ENCODE measurements at regions not wholly inside any gene's neighbourhood (a gene's known extent, or its start where the extent isn't known, plus 50 kb on each side); places are given as distances from the start of the nearest gene placed in this dataset.

GRCh38 chr5:5667136-5667554 lies 244.7 kb downstream of the ICE1 start:
- no peaks in the 10 kb centered on the region for H3K36me3 Mint-ChIP-seq (ENCODE audit: insufficient read depth)
- no peak overlapping the region for H3K27ac Mint-ChIP-seq (ENCODE audit: low read depth)
- DNase-seq (ENCODE audit: low spot score in 2 of 2) (no peak), ATAC-seq (replicated peaks; ENCODE audit: extremely low read depth, poor library complexity, severe bottlenecking) (no peak)
- H3K9me3 Mint-ChIP-seq, result no peaks in the 10 kb centered on the region
- H3K4me3 Mint-ChIP-seq, result no peak overlapping the region
- H3K4me1 Mint-ChIP-seq, result no peaks in the 10 kb centered on the region
- peaks cover 31% of the 10 kb centered on the region for H3K27me3 Mint-ChIP-seq

GRCh38 chr5:5666369-5666768 lies 243.9 kb downstream of the ICE1 start:
- H3K27ac Mint-ChIP-seq (ENCODE audit: low read depth), result no peak overlapping the region
- no peak for DNase-seq (ENCODE audit: low spot score in 2 of 2)

GRCh38 chr5:5666076-5666365 lies 243.5 kb downstream of the ICE1 start:
- H3K27ac Mint-ChIP-seq (ENCODE audit: low read depth), result no peak overlapping the region
- H3K9me3 Mint-ChIP-seq, result no peaks in the 10 kb centered on the region
- peaks cover 42% of the 10 kb centered on the region for H3K27me3 Mint-ChIP-seq
- H3K4me3 Mint-ChIP-seq, result no peak overlapping the region
- no peaks in the 10 kb centered on the region for H3K4me1 Mint-ChIP-seq
- ATAC-seq (replicated peaks; ENCODE audit: extremely low read depth, poor library complexity, severe bottlenecking) (no peak), DNase-seq (ENCODE audit: low spot score in 2 of 2) (no peak)
- no peaks in the 10 kb centered on the region for H3K36me3 Mint-ChIP-seq (ENCODE audit: insufficient read depth)

More at GRCh38 chr5:5666369-5666768, 243.9 kb downstream of the ICE1 start:
- no peak for ATAC-seq (replicated peaks; ENCODE audit: extremely low read depth, poor library complexity, severe bottlenecking)
- no peaks in the 10 kb centered on the region for H3K36me3 Mint-ChIP-seq (ENCODE audit: insufficient read depth)
- H3K27me3 Mint-ChIP-seq, result peaks cover 39% of the 10 kb centered on the region
- H3K9me3 Mint-ChIP-seq, result no peaks in the 10 kb centered on the region
- H3K4me1 Mint-ChIP-seq, result no peaks in the 10 kb centered on the region
- H3K4me3 Mint-ChIP-seq, result no peak overlapping the region

- Mint-ChIP-seq H3K4me3 (no peak overlapping the region), H3K9me3 (no peaks in the 10 kb centered on the region), H3K4me1 (no peaks in the 10 kb centered on the region), H3K36me3 (ENCODE audit: insufficient read depth) (no peaks in the 10 kb centered on the region), H3K27ac (ENCODE audit: low read depth) (no peak overlapping the region), H3K27me3 (peaks cover 44% of the 10 kb centered on the region)
- no peak for DNase-seq (ENCODE audit: low spot score in 2 of 2)
- peak; percentile 10 for ATAC-seq (replicated peaks; ENCODE audit: extremely low read depth, poor library complexity, severe bottlenecking)
Observed at GRCh38 chr5:5665225-5666075, 243.0 kb downstream of the ICE1 start.

- H3K4me3 Mint-ChIP-seq, result no peak overlapping the region
- no peaks in the 10 kb centered on the region for H3K36me3 Mint-ChIP-seq (ENCODE audit: insufficient read depth)
- no peaks in the 10 kb centered on the region for H3K4me1 Mint-ChIP-seq
- no peaks in the 10 kb centered on the region for H3K9me3 Mint-ChIP-seq
- DNase-seq (ENCODE audit: low spot score in 2 of 2) (no peak), ATAC-seq (replicated peaks; ENCODE audit: extremely low read depth, poor library complexity, severe bottlenecking) (no peak)
- peaks cover 77% of the 10 kb centered on the region for H3K27me3 Mint-ChIP-seq
- no peak overlapping the region for H3K27ac Mint-ChIP-seq (ENCODE audit: low read depth)
Observed at GRCh38 chr5:5658889-5659465, 236.5 kb downstream of the ICE1 start.

GRCh38 chr5:5658226-5658625 lies 235.7 kb downstream of the ICE1 start:
- no peak for ATAC-seq (replicated peaks; ENCODE audit: extremely low read depth, poor library complexity, severe bottlenecking)
- Mint-ChIP-seq H3K4me1 (no peaks in the 10 kb centered on the region), H3K36me3 (ENCODE audit: insufficient read depth) (no peaks in the 10 kb centered on the region), H3K4me3 (no peak overlapping the region), H3K27ac (ENCODE audit: low read depth) (no peak overlapping the region), H3K27me3 (peaks cover 69% of the 10 kb centered on the region), H3K9me3 (no peaks in the 10 kb centered on the region)
- no peak for DNase-seq (ENCODE audit: low spot score in 2 of 2)

- Mint-ChIP-seq H3K27ac (ENCODE audit: low read depth) (no peak overlapping the region), H3K4me1 (no peaks in the 10 kb centered on the region), H3K27me3 (peaks cover 30% of the 10 kb centered on the region), H3K9me3 (peaks cover 6% of the 10 kb centered on the region), H3K4me3 (no peak overlapping the region), H3K36me3 (ENCODE audit: insufficient read depth) (no peaks in the 10 kb centered on the region)
- no peak for ATAC-seq (replicated peaks; ENCODE audit: extremely low read depth, poor library complexity, severe bottlenecking)
- no peak for DNase-seq (ENCODE audit: low spot score in 2 of 2)
Observed at GRCh38 chr5:5652181-5652580, 229.7 kb downstream of the ICE1 start.

- H3K9me3 Mint-ChIP-seq, result peaks cover 6% of the 10 kb centered on the region
- peaks cover 18% of the 10 kb centered on the region for H3K27me3 Mint-ChIP-seq
- no peaks in the 10 kb centered on the region for H3K36me3 Mint-ChIP-seq (ENCODE audit: insufficient read depth)
Observed at GRCh38 chr5:5650949-5651348, 228.5 kb downstream of the ICE1 start.

GRCh38 chr5:5650242-5650641 lies 227.8 kb downstream of the ICE1 start:
- Mint-ChIP-seq H3K9me3 (peaks cover 6% of the 10 kb centered on the region), H3K4me1 (no peaks in the 10 kb centered on the region), H3K27me3 (peaks cover 11% of the 10 kb centered on the region), H3K27ac (ENCODE audit: low read depth) (no peak overlapping the region), H3K36me3 (ENCODE audit: insufficient read depth) (no peaks in the 10 kb centered on the region), H3K4me3 (no peak overlapping the region)
- no peak for ATAC-seq (replicated peaks; ENCODE audit: extremely low read depth, poor library complexity, severe bottlenecking)
- DNase-seq (ENCODE audit: low spot score in 2 of 2), result no peak

More at GRCh38 chr5:5650949-5651348, 228.5 kb downstream of the ICE1 start:
- Mint-ChIP-seq H3K4me1 (no peaks in the 10 kb centered on the region), H3K4me3 (no peak overlapping the region), H3K27ac (ENCODE audit: low read depth) (no peak overlapping the region)
- ATAC-seq (replicated peaks; ENCODE audit: extremely low read depth, poor library complexity, severe bottlenecking), result no peak
- DNase-seq (ENCODE audit: low spot score in 2 of 2), result no peak

- peaks cover 6% of the 10 kb centered on the region for H3K9me3 Mint-ChIP-seq
- peaks cover 5% of the 10 kb centered on the region for H3K27me3 Mint-ChIP-seq
- ATAC-seq (replicated peaks; ENCODE audit: extremely low read depth, poor library complexity, severe bottlenecking) (no peak), DNase-seq (ENCODE audit: low spot score in 2 of 2) (no peak)
- no peaks in the 10 kb centered on the region for H3K4me1 Mint-ChIP-seq
- H3K27ac Mint-ChIP-seq (ENCODE audit: low read depth), result no peak overlapping the region
- H3K36me3 Mint-ChIP-seq (ENCODE audit: insufficient read depth), result no peaks in the 10 kb centered on the region
- H3K4me3 Mint-ChIP-seq, result no peak overlapping the region
Observed at GRCh38 chr5:5649641-5650040, 227.2 kb downstream of the ICE1 start.

GRCh38 chr5:5648694-5649093 lies 226.2 kb downstream of the ICE1 start:
- H3K27me3 Mint-ChIP-seq, result no peaks in the 10 kb centered on the region
- H3K36me3 Mint-ChIP-seq (ENCODE audit: insufficient read depth), result no peaks in the 10 kb centered on the region
- no peak for ATAC-seq (replicated peaks; ENCODE audit: extremely low read depth, poor library complexity, severe bottlenecking)
- no peaks in the 10 kb centered on the region for H3K4me1 Mint-ChIP-seq
- H3K27ac Mint-ChIP-seq (ENCODE audit: low read depth), result no peak overlapping the region
- DNase-seq (ENCODE audit: low spot score in 2 of 2), result no peak
- H3K4me3 Mint-ChIP-seq, result no peak overlapping the region
- peaks cover 6% of the 10 kb centered on the region for H3K9me3 Mint-ChIP-seq

GRCh38 chr5:5645891-5646290 lies 223.4 kb downstream of the ICE1 start:
- H3K4me1 Mint-ChIP-seq, result no peaks in the 10 kb centered on the region
- peaks cover 12% of the 10 kb centered on the region for H3K27me3 Mint-ChIP-seq
- H3K36me3 Mint-ChIP-seq (ENCODE audit: insufficient read depth), result no peaks in the 10 kb centered on the region
- no peak for DNase-seq (ENCODE audit: low spot score in 2 of 2)
- H3K9me3 Mint-ChIP-seq, result peaks cover 6% of the 10 kb centered on the region
- H3K4me3 Mint-ChIP-seq, result no peak overlapping the region
- no peak for ATAC-seq (replicated peaks; ENCODE audit: extremely low read depth, poor library complexity, severe bottlenecking)
- H3K27ac Mint-ChIP-seq (ENCODE audit: low read depth), result no peak overlapping the region

- Mint-ChIP-seq H3K36me3 (ENCODE audit: insufficient read depth) (no peaks in the 10 kb centered on the region), H3K4me3 (no peak overlapping the region), H3K9me3 (peaks cover 6% of the 10 kb centered on the region), H3K27ac (ENCODE audit: low read depth) (no peak overlapping the region), H3K27me3 (peaks cover 16% of the 10 kb centered on the region), H3K4me1 (no peaks in the 10 kb centered on the region)
- ATAC-seq (replicated peaks; ENCODE audit: extremely low read depth, poor library complexity, severe bottlenecking) (no peak), DNase-seq (ENCODE audit: low spot score in 2 of 2) (no peak)
Observed at GRCh38 chr5:5645198-5645597, 222.7 kb downstream of the ICE1 start.

Data from central memory CD8-positive, alpha-beta T cell (primary cell).